Epithelial cell of proximal tubule (primary cell): ENCODE measurements at regions not wholly inside any gene's neighbourhood (a gene's known extent, or its start where the extent isn't known, plus 50 kb on each side); places are given as distances from the start of the nearest gene placed in this dataset.
"Not testable (repeated sequence)": the region's sequence is repeated elsewhere in the genome, so short reads cannot be mapped to it uniquely, and the experiment has no call there.

Experiments
- DNase-seq: peaks from one replicate; pipeline ENCODE4 v3.0.0-alpha.2; 2011; ENCODE audit warnings: low read depth
- H3K4me3 ChIP-seq: 2 replicates; pipeline ENCODE4 v1.5.1; 2011; ENCODE audit warnings: low read depth, mild to moderate bottlenecking, low read length
- TF ChIP-seq, protein P1 (sequence below): conservative IDR thresholded peaks from 2 replicates; pipeline ENCODE4 v1.5.1; 2012; ENCODE audit warnings: low read depth, mild to moderate bottlenecking, low read length

DNA sequence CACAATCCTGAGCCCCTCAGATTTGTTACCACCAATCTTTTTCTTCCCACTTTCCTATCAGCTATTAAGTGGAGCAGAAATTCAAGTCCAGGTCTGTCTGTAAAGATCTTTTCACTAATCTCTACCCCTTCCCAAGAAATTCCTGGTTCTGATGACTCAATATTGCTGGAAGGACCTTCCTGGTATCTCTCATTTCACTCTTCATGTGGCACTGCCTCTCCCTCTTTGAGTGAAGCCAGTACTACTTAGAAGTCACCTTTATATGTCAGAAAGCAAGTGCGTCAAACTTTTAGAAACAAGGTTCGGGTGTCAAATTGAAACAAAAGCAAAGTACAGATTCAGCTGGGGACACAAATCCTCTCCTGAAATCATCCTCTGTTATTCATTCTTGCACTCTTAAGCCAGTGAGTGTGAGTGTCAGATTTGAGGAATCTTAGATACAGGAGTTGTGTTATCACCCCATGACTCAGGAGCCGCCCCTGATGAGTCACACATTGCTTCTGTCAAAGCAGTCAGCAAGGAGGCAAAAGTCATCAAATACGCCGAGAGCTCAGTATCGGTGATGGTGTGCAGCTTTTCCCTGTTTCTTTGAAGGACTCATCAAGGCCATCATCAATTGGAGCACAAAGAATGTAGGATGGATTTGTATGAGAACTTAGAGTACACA, 313.0 kb downstream of the CETN3 start:
- no peak overlapping the region for H3K4me3 ChIP-seq
- TF ChIP-seq, protein P1, sequence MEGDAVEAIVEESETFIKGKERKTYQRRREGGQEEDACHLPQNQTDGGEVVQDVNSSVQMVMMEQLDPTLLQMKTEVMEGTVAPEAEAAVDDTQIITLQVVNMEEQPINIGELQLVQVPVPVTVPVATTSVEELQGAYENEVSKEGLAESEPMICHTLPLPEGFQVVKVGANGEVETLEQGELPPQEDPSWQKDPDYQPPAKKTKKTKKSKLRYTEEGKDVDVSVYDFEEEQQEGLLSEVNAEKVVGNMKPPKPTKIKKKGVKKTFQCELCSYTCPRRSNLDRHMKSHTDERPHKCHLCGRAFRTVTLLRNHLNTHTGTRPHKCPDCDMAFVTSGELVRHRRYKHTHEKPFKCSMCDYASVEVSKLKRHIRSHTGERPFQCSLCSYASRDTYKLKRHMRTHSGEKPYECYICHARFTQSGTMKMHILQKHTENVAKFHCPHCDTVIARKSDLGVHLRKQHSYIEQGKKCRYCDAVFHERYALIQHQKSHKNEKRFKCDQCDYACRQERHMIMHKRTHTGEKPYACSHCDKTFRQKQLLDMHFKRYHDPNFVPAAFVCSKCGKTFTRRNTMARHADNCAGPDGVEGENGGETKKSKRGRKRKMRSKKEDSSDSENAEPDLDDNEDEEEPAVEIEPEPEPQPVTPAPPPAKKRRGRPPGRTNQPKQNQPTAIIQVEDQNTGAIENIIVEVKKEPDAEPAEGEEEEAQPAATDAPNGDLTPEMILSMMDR: no peak
- no peak for DNase-seq

DNA sequence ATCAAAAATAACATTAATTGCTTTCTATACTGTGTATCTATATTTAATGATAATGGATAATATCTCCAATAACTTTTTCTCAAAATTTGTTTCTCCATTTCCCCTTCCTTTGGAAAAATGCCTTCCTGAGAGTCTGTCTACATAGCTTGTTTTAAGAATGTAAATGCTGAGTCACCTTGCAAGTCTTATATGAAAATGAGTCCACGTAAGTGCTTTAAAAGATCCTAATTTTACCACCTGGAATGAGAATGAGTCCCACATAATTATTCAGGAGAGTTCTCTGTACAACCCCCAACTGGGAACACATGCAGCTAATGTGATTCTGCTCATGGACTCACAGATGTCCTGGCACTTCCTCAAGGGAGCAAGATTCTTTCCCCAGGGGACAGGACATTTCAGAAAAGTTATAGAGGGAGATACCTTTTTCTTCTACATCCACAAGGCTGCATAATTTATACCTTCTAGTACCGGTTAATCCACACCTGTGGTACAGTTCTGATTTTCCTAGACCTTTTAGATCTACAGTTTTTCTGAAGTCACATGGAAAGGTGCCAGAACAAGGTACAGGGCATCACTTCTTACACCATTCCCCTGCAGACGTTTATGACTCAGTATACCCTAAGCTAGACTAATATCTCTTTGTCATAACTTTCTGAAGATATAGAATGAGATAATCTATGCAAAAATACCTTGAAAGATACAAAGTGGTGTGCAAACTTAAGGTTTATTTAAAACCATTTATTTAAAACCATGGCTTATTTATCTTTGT, 314.1 kb downstream of the CETN3 start:
- TF ChIP-seq, protein P1: no peak
- no peak overlapping the region for H3K4me3 ChIP-seq
- DNase-seq: no peak

DNA sequence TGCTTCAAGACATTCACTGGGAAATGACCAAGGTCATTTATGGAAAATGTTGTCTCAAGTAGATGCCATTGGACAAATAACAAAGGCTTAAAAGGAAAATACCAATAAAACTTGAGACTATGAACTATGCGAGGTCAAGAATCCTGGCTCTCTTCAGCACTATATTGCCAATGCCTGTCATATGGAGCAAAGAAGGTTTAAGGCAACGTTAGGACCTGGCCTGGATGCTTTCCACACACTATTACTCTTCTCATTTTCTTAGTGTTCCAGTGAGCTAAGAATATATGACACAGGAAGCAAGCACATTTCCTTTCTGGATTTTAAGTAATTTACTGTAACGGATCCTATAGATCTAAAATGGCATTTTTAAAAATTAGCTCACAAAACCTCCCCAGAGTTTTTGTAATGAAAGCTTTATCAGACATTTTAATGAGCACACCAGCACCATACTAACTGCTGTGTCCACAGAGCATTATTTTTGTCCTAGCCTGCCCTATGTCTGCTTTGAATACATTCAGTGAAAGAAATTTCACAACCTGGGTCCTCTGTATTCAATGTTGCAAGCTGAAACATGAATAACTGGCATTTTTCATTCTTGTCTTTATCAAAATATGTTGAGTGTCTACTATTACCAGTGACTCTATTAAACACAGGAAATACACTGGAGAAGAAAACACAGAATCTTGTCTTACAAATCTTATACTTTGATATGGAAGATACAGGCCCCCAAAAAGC, 315.6 kb downstream of the CETN3 start:
- H3K4me3 ChIP-seq: no peak overlapping the region
- no peak for DNase-seq

GRCh38 chr5:90092734-90093133, 316.8 kb downstream of the CETN3 start:
- TF ChIP-seq, protein P1: no peak
- no peak for DNase-seq
- no peak overlapping the region for H3K4me3 ChIP-seq

More for the DNA sequence above, 315.6 kb downstream of the CETN3 start:
- TF ChIP-seq, protein P1: no peak

GRCh38 chr5:90084342-90084741, 325.2 kb downstream of the CETN3 start:
- no peak overlapping the region for H3K4me3 ChIP-seq
- DNase-seq: no peak
- TF ChIP-seq, protein P1: no peak

DNA sequence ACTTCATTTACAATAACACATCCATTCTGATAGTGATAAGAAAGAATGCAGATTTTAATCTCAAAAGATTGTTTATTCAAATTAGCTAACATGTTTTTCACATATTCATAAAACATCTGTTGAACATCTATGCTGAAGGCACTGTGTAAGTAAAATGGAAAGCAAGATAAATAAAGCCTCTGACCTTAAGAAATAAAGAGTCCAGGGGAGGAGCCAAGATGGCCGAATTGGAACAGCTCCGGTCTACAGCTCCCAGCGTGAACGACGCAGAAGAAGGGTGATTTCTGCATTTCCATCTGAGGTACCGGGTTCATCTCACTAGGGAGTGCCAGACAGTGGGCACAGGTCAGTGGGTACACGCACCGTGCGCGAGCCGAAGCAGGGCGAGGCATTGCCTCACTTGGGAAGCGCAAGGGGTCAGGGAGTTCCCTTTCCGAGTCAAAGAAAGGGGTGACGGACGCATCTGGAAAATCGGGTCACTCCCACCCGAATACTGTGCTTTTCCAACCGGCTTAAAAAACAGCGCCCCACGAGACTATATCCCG, 336.5 kb downstream of the CETN3 start:
- H3K4me3 ChIP-seq, DNase-seq: not testable (repeated sequence)

DNA sequence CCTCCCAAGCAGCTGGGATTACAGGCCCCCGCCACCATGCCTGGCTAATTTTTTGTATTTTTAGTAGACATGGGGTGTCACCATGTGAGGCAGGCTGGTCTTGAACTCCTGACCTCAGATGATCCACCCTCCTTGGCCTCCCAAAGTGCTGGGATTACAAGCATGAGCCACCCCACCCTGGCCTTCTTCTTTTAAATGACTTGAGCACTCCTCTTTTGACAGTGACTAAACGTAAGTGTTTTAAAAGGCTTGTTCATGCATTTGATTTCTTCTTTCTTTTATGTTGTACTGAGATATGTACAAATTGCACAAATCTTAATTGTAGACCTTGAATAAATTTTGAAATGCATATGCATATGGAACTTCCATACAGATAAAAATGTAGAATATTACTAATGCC, 337.9 kb downstream of the CETN3 start:
- TF ChIP-seq, protein P1: no peak
- no peak for DNase-seq
- no peak overlapping the region for H3K4me3 ChIP-seq
